ENCODE measurements at regions not wholly inside any gene's neighbourhood (a gene's known extent, or its start where the extent isn't known, plus 50 kb on each side); places are given as distances from the start of the nearest gene placed in this dataset.

GRCh38 chr4:83212041-83212851 is 72.4 kb downstream of the COQ2 start:
- TF ChIP-seq CTCF (IDR thresholded peaks at IDR 0.05), result peak in 1 of 5 experiments; percentile 33
- no peak for TF ChIP-seq EP300 (IDR thresholded peaks at IDR 0.05; ENCODE audit: low read depth)
- TF ChIP-seq POLR2AphosphoS5 (IDR thresholded peaks at IDR 0.05), result peak in 2 of 3 donors; percentile 21 to 43
